ENCODE measurements at regions not wholly inside any gene's neighbourhood (a gene's known extent, or its start where the extent isn't known, plus 50 kb on each side); places are given as distances from the start of the nearest gene placed in this dataset.

DNA sequence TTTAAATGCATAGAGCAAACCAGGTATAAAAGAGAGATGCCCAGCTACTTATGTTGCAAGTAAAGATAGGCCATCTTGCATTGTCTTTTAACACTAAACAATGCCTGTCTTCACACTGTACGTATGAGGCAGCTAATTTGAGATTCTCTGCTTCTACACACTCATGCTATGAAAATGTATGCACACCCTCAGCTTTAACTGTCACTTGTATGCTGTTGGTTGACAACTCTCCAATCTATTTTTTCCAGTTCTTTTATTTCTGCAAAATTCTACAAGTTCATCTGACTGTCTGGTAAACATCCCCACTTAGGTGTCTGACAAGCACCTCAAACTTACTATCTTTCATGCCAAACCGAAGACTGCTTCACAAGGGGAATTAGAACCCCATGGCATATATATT is 131.7 kb upstream of the SOX9 start:
- no peak for TF ChIP-seq EZH2 (IDR thresholded peaks at IDR 0.05; ENCODE audit: borderline replicate concordance, low read length)
- TF ChIP-seq, protein P1, sequence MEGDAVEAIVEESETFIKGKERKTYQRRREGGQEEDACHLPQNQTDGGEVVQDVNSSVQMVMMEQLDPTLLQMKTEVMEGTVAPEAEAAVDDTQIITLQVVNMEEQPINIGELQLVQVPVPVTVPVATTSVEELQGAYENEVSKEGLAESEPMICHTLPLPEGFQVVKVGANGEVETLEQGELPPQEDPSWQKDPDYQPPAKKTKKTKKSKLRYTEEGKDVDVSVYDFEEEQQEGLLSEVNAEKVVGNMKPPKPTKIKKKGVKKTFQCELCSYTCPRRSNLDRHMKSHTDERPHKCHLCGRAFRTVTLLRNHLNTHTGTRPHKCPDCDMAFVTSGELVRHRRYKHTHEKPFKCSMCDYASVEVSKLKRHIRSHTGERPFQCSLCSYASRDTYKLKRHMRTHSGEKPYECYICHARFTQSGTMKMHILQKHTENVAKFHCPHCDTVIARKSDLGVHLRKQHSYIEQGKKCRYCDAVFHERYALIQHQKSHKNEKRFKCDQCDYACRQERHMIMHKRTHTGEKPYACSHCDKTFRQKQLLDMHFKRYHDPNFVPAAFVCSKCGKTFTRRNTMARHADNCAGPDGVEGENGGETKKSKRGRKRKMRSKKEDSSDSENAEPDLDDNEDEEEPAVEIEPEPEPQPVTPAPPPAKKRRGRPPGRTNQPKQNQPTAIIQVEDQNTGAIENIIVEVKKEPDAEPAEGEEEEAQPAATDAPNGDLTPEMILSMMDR (conservative IDR thresholded peaks at IDR 0.05 in 1 of 2, IDR thresholded peaks at IDR 0.05 in 1 of 2; ENCODE audit: extremely low read depth in 1 of 2, insufficient read depth in 1 of 2, low read depth in 1 of 2, low read length in 2 of 2), result no peak

Measured in mammary epithelial cell (primary cell).